T-helper 17 cell (primary cell): ENCODE measurements at regions not wholly inside any gene's neighbourhood (a gene's known extent, or its start where the extent isn't known, plus 50 kb on each side); places are given as distances from the start of the nearest gene placed in this dataset.

Source experiments
- ATAC-seq: fragments of 150-1000 bp; cut with Tn5 transposase; 2 replicates; pipeline ENCODE4 v1.10.0; 2021; ENCODE audit warnings: mild to moderate bottlenecking, moderate library complexity
- DNase-seq, 3 donors: peaks; one replicate each; pipeline versions ENCODE4 v3.0.0 to v3.0.0-alpha.2; 2020 to 2021
- H3K9me3 ChIP-seq: one replicate; pipeline ENCODE4 v1.7.0; 2013; ENCODE audit warnings: low read length, mild to moderate bottlenecking; ENCODE audit not compliant: control insufficient read depth, poor library complexity, severe bottlenecking
- H3K27ac Mint-ChIP-seq: one replicate; pipeline ENCODE4 v1.8.0; 2022; ENCODE audit warnings: mild to moderate bottlenecking, moderate library complexity, mixed read lengths
- H3K27me3 Mint-ChIP-seq: one replicate; pipeline ENCODE4 v1.8.0; 2022; ENCODE audit warnings: mixed read lengths
- H3K36me3 Mint-ChIP-seq: one replicate; pipeline ENCODE4 v1.8.0; 2022; ENCODE audit warnings: low read depth, mixed read lengths
- H3K4me1 Mint-ChIP-seq: one replicate; pipeline ENCODE4 v1.8.0; 2022; ENCODE audit warnings: mild to moderate bottlenecking, mixed read lengths
- H3K4me3 Mint-ChIP-seq: one replicate; pipeline ENCODE4 v1.8.0; 2022; ENCODE audit warnings: mild to moderate bottlenecking, moderate library complexity, mixed read lengths

- Mint-ChIP-seq H3K4me3 (no peak overlapping the region), H3K27ac (no peak overlapping the region), H3K27me3 (no peaks in the 10 kb centered on the region), H3K4me1 (no peaks in the 10 kb centered on the region), H3K36me3 (no peaks in the 10 kb centered on the region)
- DNase-seq (no peak), ATAC-seq (no peak)
- H3K9me3 ChIP-seq = no peaks in the 10 kb centered on the region
Measured at GRCh38 chr11:37557990-37558389, 960.0 kb upstream of the RAG2 start.

DNA sequence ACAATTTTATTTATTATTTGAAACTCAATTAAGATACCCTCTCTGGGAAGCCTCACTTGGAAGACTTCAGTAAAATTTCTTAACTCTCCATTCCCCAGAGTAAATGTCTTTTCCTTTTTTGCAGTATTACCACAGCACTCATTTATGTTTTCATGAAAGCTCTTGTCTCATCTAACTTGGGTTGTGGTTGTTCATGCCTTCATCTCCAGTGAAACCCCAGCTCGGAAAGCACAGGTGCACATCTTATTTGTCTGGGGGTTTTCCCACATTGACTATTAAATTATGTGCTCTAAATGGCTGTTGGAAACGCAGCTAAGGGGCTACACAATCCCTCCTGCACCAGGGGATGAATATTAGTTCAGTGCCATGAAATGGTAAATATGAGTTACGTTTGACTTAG is 954.2 kb upstream of the RAG2 start:
- Mint-ChIP-seq H3K4me3 (no peak overlapping the region), H3K4me1 (no peaks in the 10 kb centered on the region), H3K27ac (no peak overlapping the region), H3K36me3 (no peaks in the 10 kb centered on the region), H3K27me3 (no peaks in the 10 kb centered on the region)
- no peak for ATAC-seq
- no peaks in the 10 kb centered on the region for H3K9me3 ChIP-seq
- no peak for DNase-seq

DNA sequence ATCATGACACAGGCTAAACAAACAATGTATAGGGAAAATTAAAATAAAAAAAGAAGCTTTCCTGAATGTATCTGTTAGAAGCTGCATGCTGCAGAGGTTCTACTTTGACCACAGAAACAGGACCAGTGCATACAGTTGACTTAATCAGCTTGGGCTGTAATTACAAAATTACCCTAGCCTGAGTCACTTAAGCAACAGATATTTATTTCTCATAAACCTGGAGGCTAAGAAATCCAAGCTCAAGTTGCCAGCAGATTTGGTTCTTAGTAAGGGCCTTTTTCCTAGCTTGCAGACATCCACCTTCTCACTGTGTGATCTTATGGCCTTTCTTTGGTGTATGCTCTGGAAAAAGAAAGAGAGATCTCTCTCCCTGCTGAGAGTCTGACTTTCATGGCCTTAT is 946.5 kb upstream of the RAG2 start:
- H3K4me1 Mint-ChIP-seq = no peaks in the 10 kb centered on the region
- no peak for DNase-seq
- no peak overlapping the region for H3K4me3 Mint-ChIP-seq
- H3K27me3 Mint-ChIP-seq = no peaks in the 10 kb centered on the region
- H3K36me3 Mint-ChIP-seq = no peaks in the 10 kb centered on the region
- no peaks in the 10 kb centered on the region for H3K9me3 ChIP-seq
- ATAC-seq = no peak
- H3K27ac Mint-ChIP-seq = no peak overlapping the region

DNA sequence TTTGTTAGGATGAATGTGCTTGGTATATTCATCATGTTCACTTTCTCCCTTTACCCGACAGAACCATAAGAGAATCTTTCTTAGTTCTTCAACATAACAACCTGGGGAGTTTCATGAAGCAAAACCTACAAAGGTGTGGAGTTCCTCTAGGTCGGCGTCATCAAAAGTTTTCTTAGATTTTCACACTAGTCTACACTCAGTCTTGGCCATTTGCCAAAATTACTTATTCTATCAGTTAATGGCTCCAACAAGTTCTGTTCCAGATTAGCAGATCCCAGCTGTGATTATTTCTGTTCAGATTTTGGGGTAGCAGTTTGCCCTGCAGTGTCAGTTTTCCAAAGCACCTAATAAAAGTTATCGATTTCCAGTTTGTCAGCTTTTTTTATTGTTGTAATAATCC is 935.8 kb upstream of the RAG2 start:
- H3K4me3 Mint-ChIP-seq = no peak overlapping the region
- H3K9me3 ChIP-seq = no peaks in the 10 kb centered on the region
- no peaks in the 10 kb centered on the region for H3K4me1 Mint-ChIP-seq
- H3K27me3 Mint-ChIP-seq = no peaks in the 10 kb centered on the region
- DNase-seq (no peak), ATAC-seq (no peak)
- no peaks in the 10 kb centered on the region for H3K36me3 Mint-ChIP-seq
- no peak overlapping the region for H3K27ac Mint-ChIP-seq

GRCh38 chr11:37533087-37533486 is 935.1 kb upstream of the RAG2 start:
- ATAC-seq (no peak), DNase-seq (no peak)
- Mint-ChIP-seq H3K4me3 (no peak overlapping the region), H3K36me3 (no peaks in the 10 kb centered on the region), H3K4me1 (no peaks in the 10 kb centered on the region), H3K27ac (no peak overlapping the region), H3K27me3 (no peaks in the 10 kb centered on the region)
- H3K9me3 ChIP-seq = no peaks in the 10 kb centered on the region

DNA sequence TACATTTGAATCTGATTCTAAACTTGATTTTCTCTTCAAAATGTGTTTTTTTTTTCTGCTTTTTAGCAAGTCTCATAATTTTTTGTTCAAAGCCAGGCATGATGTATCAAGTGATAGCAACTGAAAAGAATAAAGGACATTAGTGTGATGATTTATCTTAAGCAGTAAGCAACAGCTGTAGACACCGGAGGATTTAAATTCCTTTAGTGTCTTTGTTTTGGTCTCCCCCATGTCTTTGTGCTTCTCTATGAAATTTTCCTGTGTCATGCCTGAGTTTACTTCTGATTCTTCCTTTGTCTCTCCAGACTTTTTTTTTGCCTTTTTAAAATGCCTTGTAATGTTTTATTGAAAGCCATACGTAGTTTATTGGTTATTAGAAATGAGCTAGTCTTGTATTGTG is 934.2 kb upstream of the RAG2 start:
- H3K36me3 Mint-ChIP-seq = no peaks in the 10 kb centered on the region
- DNase-seq (no peak), ATAC-seq (no peak)
- no peak overlapping the region for H3K27ac Mint-ChIP-seq
- H3K4me3 Mint-ChIP-seq = no peak overlapping the region
- no peaks in the 10 kb centered on the region for H3K27me3 Mint-ChIP-seq
- H3K4me1 Mint-ChIP-seq = no peaks in the 10 kb centered on the region
- H3K9me3 ChIP-seq = no peaks in the 10 kb centered on the region

- Mint-ChIP-seq H3K27me3 (no peaks in the 10 kb centered on the region), H3K4me3 (no peak overlapping the region), H3K27ac (no peak overlapping the region), H3K4me1 (no peaks in the 10 kb centered on the region), H3K36me3 (no peaks in the 10 kb centered on the region)
- H3K9me3 ChIP-seq = no peaks in the 10 kb centered on the region
- no peak for DNase-seq
- no peak for ATAC-seq
Measured at GRCh38 chr11:37527545-37527944, 929.5 kb upstream of the RAG2 start.

DNA sequence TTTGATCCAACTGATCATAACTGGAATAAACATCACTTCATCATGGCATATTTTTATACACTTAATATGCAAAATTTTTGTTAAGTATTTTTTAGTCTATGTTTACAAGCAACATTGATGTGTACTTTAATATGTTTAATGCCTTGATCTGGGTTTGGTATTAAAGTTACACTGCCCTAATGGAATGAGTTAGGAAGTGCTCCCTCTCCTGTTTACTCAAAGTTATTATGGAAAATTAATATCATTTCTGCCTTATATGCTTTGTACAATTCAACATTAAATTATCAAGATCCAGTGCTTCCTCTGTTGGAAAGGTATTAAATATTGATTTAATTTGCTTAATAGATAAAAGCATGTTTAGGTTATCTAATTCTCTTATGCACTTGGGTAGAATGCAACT is 927.3 kb upstream of the RAG2 start:
- H3K9me3 ChIP-seq = no peaks in the 10 kb centered on the region
- no peaks in the 10 kb centered on the region for H3K36me3 Mint-ChIP-seq
- ATAC-seq (no peak), DNase-seq (no peak)
- H3K4me3 Mint-ChIP-seq = no peak overlapping the region
- no peaks in the 10 kb centered on the region for H3K4me1 Mint-ChIP-seq
- H3K27ac Mint-ChIP-seq = no peak overlapping the region
- no peaks in the 10 kb centered on the region for H3K27me3 Mint-ChIP-seq

DNA sequence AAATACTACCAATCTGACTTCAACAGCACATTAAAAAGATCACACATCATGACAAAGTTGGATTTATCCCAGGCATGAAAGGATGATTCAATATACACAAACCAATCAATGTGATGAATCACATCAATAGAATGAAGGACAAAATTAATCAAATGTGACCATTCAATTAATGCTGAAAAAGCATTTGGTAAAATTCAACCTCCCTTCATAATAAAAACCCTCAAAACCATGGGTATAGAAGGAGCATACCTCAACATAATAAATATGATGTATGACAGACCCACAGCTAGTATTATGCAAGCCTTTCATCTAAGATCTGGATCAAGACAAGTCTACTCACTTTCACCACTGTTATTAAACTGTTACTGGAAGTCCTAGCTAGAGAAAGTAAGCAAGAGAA is 921.7 kb upstream of the RAG2 start:
- ATAC-seq = no peak
- no peak for DNase-seq
- Mint-ChIP-seq H3K4me1 (no peaks in the 10 kb centered on the region), H3K4me3 (no peak overlapping the region), H3K27me3 (no peaks in the 10 kb centered on the region), H3K36me3 (no peaks in the 10 kb centered on the region), H3K27ac (no peak overlapping the region)
- H3K9me3 ChIP-seq = no peaks in the 10 kb centered on the region

GRCh38 chr11:37512156-37512780 is 914.2 kb upstream of the RAG2 start:
- no peaks in the 10 kb centered on the region for H3K36me3 Mint-ChIP-seq
- no peak overlapping the region for H3K27ac Mint-ChIP-seq
- DNase-seq (no peak), ATAC-seq (no peak)
- H3K9me3 ChIP-seq = no peaks in the 10 kb centered on the region
- H3K4me1 Mint-ChIP-seq = no peaks in the 10 kb centered on the region
- no peaks in the 10 kb centered on the region for H3K27me3 Mint-ChIP-seq
- no peak overlapping the region for H3K4me3 Mint-ChIP-seq

DNA sequence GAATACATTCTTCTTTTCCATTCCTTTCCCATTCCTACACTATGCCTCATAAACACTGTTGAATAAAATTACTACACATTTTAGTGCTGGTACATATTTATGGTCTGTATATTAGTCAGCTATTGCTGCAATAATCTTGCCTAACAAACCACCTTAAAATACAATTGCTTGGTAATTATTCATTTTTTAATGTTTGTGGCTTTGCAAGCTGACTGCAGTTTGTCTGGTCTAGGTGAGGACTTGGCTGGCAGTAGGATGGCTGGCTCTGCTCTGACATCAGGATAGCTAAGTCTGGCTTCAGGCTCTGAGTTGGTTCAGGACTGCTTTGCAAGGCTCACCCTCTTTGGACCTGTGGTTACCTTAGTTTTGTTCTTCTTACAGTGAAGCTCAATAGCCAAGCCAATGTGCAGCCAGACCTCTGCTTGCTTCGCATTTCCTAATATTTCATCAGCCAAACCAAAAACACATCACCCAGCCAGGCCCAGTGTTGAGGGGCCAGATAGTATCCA is 913.4 kb upstream of the RAG2 start:
- H3K27me3 Mint-ChIP-seq = no peaks in the 10 kb centered on the region
- ATAC-seq = no peak
- no peaks in the 10 kb centered on the region for H3K9me3 ChIP-seq
- H3K4me1 Mint-ChIP-seq = no peaks in the 10 kb centered on the region
- DNase-seq = no peak
- no peak overlapping the region for H3K4me3 Mint-ChIP-seq
- H3K27ac Mint-ChIP-seq = no peak overlapping the region
- H3K36me3 Mint-ChIP-seq = no peaks in the 10 kb centered on the region

DNA sequence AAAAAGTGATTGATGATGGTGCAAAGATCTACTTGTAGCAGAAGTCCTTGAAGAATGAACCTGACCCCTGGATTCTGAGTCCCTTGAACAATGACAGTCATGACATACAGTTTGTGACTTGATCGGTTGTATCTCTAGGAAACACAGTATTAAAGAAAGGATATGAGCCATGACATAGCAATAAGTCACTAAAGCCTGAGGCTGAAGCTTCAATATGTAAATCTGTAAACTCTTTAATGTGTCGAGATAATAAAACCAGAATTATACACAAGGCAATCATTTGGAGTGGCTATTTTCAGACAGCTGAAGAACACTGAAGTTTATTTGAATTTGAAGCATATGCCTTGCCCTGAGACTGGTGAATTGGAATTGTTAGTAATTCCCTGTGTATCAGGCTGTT is 911.5 kb upstream of the RAG2 start:
- no peaks in the 10 kb centered on the region for H3K9me3 ChIP-seq
- Mint-ChIP-seq H3K36me3 (no peaks in the 10 kb centered on the region), H3K4me3 (no peak overlapping the region), H3K27ac (no peak overlapping the region), H3K27me3 (no peaks in the 10 kb centered on the region), H3K4me1 (no peaks in the 10 kb centered on the region)
- ATAC-seq = no peak
- no peak for DNase-seq

GRCh38 chr11:37506531-37506930 is 908.5 kb upstream of the RAG2 start:
- Mint-ChIP-seq H3K27ac (no peak overlapping the region), H3K27me3 (no peaks in the 10 kb centered on the region), H3K4me1 (no peaks in the 10 kb centered on the region), H3K4me3 (no peak overlapping the region), H3K36me3 (no peaks in the 10 kb centered on the region)
- H3K9me3 ChIP-seq = no peaks in the 10 kb centered on the region
- DNase-seq (no peak), ATAC-seq (no peak)

DNA sequence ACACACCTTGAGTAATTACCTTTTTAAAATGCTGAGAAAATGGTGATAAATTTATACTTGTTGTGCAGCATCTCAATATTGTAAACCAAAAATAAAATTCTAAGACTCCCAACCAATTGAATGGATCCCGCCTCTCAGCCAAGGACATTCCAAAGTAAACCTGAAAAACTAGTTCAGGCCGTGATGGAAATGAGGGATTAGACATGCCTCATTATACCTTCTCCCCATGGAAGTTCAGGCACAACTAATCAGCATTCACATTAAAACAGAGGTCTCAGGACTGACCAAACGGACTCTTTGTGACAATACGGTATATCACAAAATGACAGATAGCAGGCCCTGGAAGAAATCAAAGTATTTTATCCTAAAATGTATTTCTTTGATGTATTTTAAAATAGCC is 907.4 kb upstream of the RAG2 start:
- ATAC-seq (no peak), DNase-seq (no peak)
- Mint-ChIP-seq H3K36me3 (no peaks in the 10 kb centered on the region), H3K27me3 (no peaks in the 10 kb centered on the region), H3K27ac (no peak overlapping the region), H3K4me1 (no peaks in the 10 kb centered on the region), H3K4me3 (no peak overlapping the region)
- H3K9me3 ChIP-seq = no peaks in the 10 kb centered on the region
